ENCODE measurements at regions not wholly inside any gene's neighbourhood (a gene's known extent, or its start where the extent isn't known, plus 50 kb on each side); places are given as distances from the start of the nearest gene placed in this dataset.
"Not testable (repeated sequence)": the region's sequence is repeated elsewhere in the genome, so short reads cannot be mapped to it uniquely, and the experiment has no call there.

- Histone ChIP-seq H3K4me1 (ENCODE audit: control insufficient read depth, insufficient read depth, low read length) (peaks cover 11% of the 10 kb centered on the region), H3K9me3 (ENCODE audit: control insufficient read depth, low read length) (no peaks in the 10 kb centered on the region), H3K9ac (ENCODE audit: low read length) (no peak overlapping the region), H3K27me3 (replicated peaks; ENCODE audit: control insufficient read depth, insufficient read depth, low read length) (no peaks in the 10 kb centered on the region), H3K36me3 (ENCODE audit: control insufficient read depth, insufficient read depth, low read length, severe bottlenecking) (no peaks in the 10 kb centered on the region), H3K4me3 (ENCODE audit: low read length) (no peak overlapping the region)
- DNase-seq (ENCODE audit: low read depth), result no peak
These were observed 123.1 kb upstream of the FAR2 start for GRCh38 chr12:29025937-29026336.

- no peak overlapping the region for H3K4me3 ChIP-seq (ENCODE audit: low read length)
These were observed 122.7 kb upstream of the FAR2 start for GRCh38 chr12:29026419-29026818.

GRCh38 chr12:29029484-29029883 is 119.6 kb upstream of the FAR2 start:
- H3K4me3 ChIP-seq (ENCODE audit: low read length); H3K36me3 ChIP-seq (ENCODE audit: control insufficient read depth, insufficient read depth, low read length, severe bottlenecking); DNase-seq (ENCODE audit: low read depth); H3K9me3 ChIP-seq (ENCODE audit: control insufficient read depth, low read length); H3K4me1 ChIP-seq (ENCODE audit: control insufficient read depth, insufficient read depth, low read length); H3K9ac ChIP-seq (ENCODE audit: low read length); H3K27me3 ChIP-seq (replicated peaks; ENCODE audit: control insufficient read depth, insufficient read depth, low read length): not testable (repeated sequence)

More at GRCh38 chr12:29026419-29026818, 122.7 kb upstream of the FAR2 start:
- Histone ChIP-seq H3K36me3 (ENCODE audit: control insufficient read depth, insufficient read depth, low read length, severe bottlenecking) (no peaks in the 10 kb centered on the region), H3K9ac (ENCODE audit: low read length) (no peak overlapping the region), H3K27me3 (replicated peaks; ENCODE audit: control insufficient read depth, insufficient read depth, low read length) (no peaks in the 10 kb centered on the region), H3K9me3 (ENCODE audit: control insufficient read depth, low read length) (no peaks in the 10 kb centered on the region), H3K4me1 (ENCODE audit: control insufficient read depth, insufficient read depth, low read length) (peaks cover 11% of the 10 kb centered on the region)
- DNase-seq (ENCODE audit: low read depth), result no peak

GRCh38 chr12:29030006-29030405 is 119.1 kb upstream of the FAR2 start:
- Histone ChIP-seq H3K9ac (ENCODE audit: low read length) (no peak overlapping the region), H3K27me3 (replicated peaks; ENCODE audit: control insufficient read depth, insufficient read depth, low read length) (no peaks in the 10 kb centered on the region), H3K36me3 (ENCODE audit: control insufficient read depth, insufficient read depth, low read length, severe bottlenecking) (no peaks in the 10 kb centered on the region), H3K4me1 (ENCODE audit: control insufficient read depth, insufficient read depth, low read length) (peaks cover 5% of the 10 kb centered on the region), H3K4me3 (ENCODE audit: low read length) (no peak overlapping the region), H3K9me3 (ENCODE audit: control insufficient read depth, low read length) (no peaks in the 10 kb centered on the region)
- no peak for DNase-seq (ENCODE audit: low read depth)

- no peak overlapping the region for H3K4me3 ChIP-seq (ENCODE audit: low read length)
- H3K36me3 ChIP-seq (ENCODE audit: control insufficient read depth, insufficient read depth, low read length, severe bottlenecking), result no peaks in the 10 kb centered on the region
- no peaks in the 10 kb centered on the region for H3K9me3 ChIP-seq (ENCODE audit: control insufficient read depth, low read length)
- no peaks in the 10 kb centered on the region for H3K27me3 ChIP-seq (replicated peaks; ENCODE audit: control insufficient read depth, insufficient read depth, low read length)
- DNase-seq (ENCODE audit: low read depth), result no peak
- H3K4me1 ChIP-seq (ENCODE audit: control insufficient read depth, insufficient read depth, low read length), result peaks cover 5% of the 10 kb centered on the region
- H3K9ac ChIP-seq (ENCODE audit: low read length), result no peak overlapping the region
These were observed 116.6 kb upstream of the FAR2 start for GRCh38 chr12:29032446-29032845.

- Histone ChIP-seq H3K4me3 (ENCODE audit: low read length) (no peak overlapping the region), H3K27me3 (replicated peaks; ENCODE audit: control insufficient read depth, insufficient read depth, low read length) (no peaks in the 10 kb centered on the region), H3K4me1 (ENCODE audit: control insufficient read depth, insufficient read depth, low read length) (peaks cover 8% of the 10 kb centered on the region), H3K9ac (ENCODE audit: low read length) (no peak overlapping the region), H3K9me3 (ENCODE audit: control insufficient read depth, low read length) (no peaks in the 10 kb centered on the region), H3K36me3 (ENCODE audit: control insufficient read depth, insufficient read depth, low read length, severe bottlenecking) (no peaks in the 10 kb centered on the region)
- no peak for DNase-seq (ENCODE audit: low read depth)
These were observed 115.6 kb upstream of the FAR2 start for GRCh38 chr12:29033519-29033918.

GRCh38 chr12:29035112-29035511 is 114.0 kb upstream of the FAR2 start:
- H3K4me3 ChIP-seq (ENCODE audit: low read length), result no peak overlapping the region
- no peaks in the 10 kb centered on the region for H3K9me3 ChIP-seq (ENCODE audit: control insufficient read depth, low read length)
- no peak overlapping the region for H3K9ac ChIP-seq (ENCODE audit: low read length)
- no peak for DNase-seq (ENCODE audit: low read depth)
- no peaks in the 10 kb centered on the region for H3K36me3 ChIP-seq (ENCODE audit: control insufficient read depth, insufficient read depth, low read length, severe bottlenecking)
- H3K27me3 ChIP-seq (replicated peaks; ENCODE audit: control insufficient read depth, insufficient read depth, low read length), result no peaks in the 10 kb centered on the region
- H3K4me1 ChIP-seq (ENCODE audit: control insufficient read depth, insufficient read depth, low read length), result peaks cover 24% of the 10 kb centered on the region

- Histone ChIP-seq H3K4me3 (ENCODE audit: low read length) (peak overlapping the region; percentile 3), H3K4me1 (ENCODE audit: control insufficient read depth, insufficient read depth, low read length) (peaks cover 56% of the 10 kb centered on the region), H3K27me3 (replicated peaks; ENCODE audit: control insufficient read depth, insufficient read depth, low read length) (no peaks in the 10 kb centered on the region), H3K9me3 (ENCODE audit: control insufficient read depth, low read length) (no peaks in the 10 kb centered on the region), H3K9ac (ENCODE audit: low read length) (peak overlapping the region; percentile 24), H3K36me3 (ENCODE audit: control insufficient read depth, insufficient read depth, low read length, severe bottlenecking) (no peaks in the 10 kb centered on the region)
- DNase-seq (ENCODE audit: low read depth), result peak; percentile 95
These were observed 110.1 kb upstream of the FAR2 start for GRCh38 chr12:29039013-29039412.

GRCh38 chr12:29041621-29042020 is 107.5 kb upstream of the FAR2 start:
- Histone ChIP-seq H3K27me3 (replicated peaks; ENCODE audit: control insufficient read depth, insufficient read depth, low read length) (no peaks in the 10 kb centered on the region), H3K36me3 (ENCODE audit: control insufficient read depth, insufficient read depth, low read length, severe bottlenecking) (no peaks in the 10 kb centered on the region), H3K9me3 (ENCODE audit: control insufficient read depth, low read length) (no peaks in the 10 kb centered on the region), H3K4me1 (ENCODE audit: control insufficient read depth, insufficient read depth, low read length) (peaks cover 58% of the 10 kb centered on the region), H3K4me3 (ENCODE audit: low read length) (peak overlapping the region; percentile 62), H3K9ac (ENCODE audit: low read length) (peak overlapping the region; percentile 64)
- DNase-seq (ENCODE audit: low read depth), result peak; percentile 80

GRCh38 chr12:29043069-29043468 is 106.0 kb upstream of the FAR2 start:
- Histone ChIP-seq H3K4me3 (ENCODE audit: low read length) (no peak overlapping the region), H3K9ac (ENCODE audit: low read length) (peak overlapping the region; percentile 7), H3K9me3 (ENCODE audit: control insufficient read depth, low read length) (no peaks in the 10 kb centered on the region), H3K4me1 (ENCODE audit: control insufficient read depth, insufficient read depth, low read length) (peaks cover 58% of the 10 kb centered on the region), H3K27me3 (replicated peaks; ENCODE audit: control insufficient read depth, insufficient read depth, low read length) (no peaks in the 10 kb centered on the region), H3K36me3 (ENCODE audit: control insufficient read depth, insufficient read depth, low read length, severe bottlenecking) (no peaks in the 10 kb centered on the region)
- DNase-seq (ENCODE audit: low read depth), result peak; percentile 45

GRCh38 chr12:29044799-29045198 is 104.3 kb upstream of the FAR2 start:
- Histone ChIP-seq H3K9me3 (ENCODE audit: control insufficient read depth, low read length) (no peaks in the 10 kb centered on the region), H3K27me3 (replicated peaks; ENCODE audit: control insufficient read depth, insufficient read depth, low read length) (no peaks in the 10 kb centered on the region), H3K4me1 (ENCODE audit: control insufficient read depth, insufficient read depth, low read length) (peaks cover 43% of the 10 kb centered on the region), H3K4me3 (ENCODE audit: low read length) (no peak overlapping the region), H3K36me3 (ENCODE audit: control insufficient read depth, insufficient read depth, low read length, severe bottlenecking) (no peaks in the 10 kb centered on the region), H3K9ac (ENCODE audit: low read length) (no peak overlapping the region)
- no peak for DNase-seq (ENCODE audit: low read depth)

GRCh38 chr12:29048787-29049186 is 100.3 kb upstream of the FAR2 start:
- H3K4me3 ChIP-seq (ENCODE audit: low read length), result no peak overlapping the region
- H3K4me1 ChIP-seq (ENCODE audit: control insufficient read depth, insufficient read depth, low read length), result peaks cover 4% of the 10 kb centered on the region
- no peaks in the 10 kb centered on the region for H3K9me3 ChIP-seq (ENCODE audit: control insufficient read depth, low read length)
- no peaks in the 10 kb centered on the region for H3K27me3 ChIP-seq (replicated peaks; ENCODE audit: control insufficient read depth, insufficient read depth, low read length)
- no peaks in the 10 kb centered on the region for H3K36me3 ChIP-seq (ENCODE audit: control insufficient read depth, insufficient read depth, low read length, severe bottlenecking)
- no peak overlapping the region for H3K9ac ChIP-seq (ENCODE audit: low read length)
- DNase-seq (ENCODE audit: low read depth), result no peak

All from adipocyte (in vitro differentiated cells).